HG03342 (cell line): ENCODE measurements at regions not wholly inside any gene's neighbourhood (a gene's known extent, or its start where the extent isn't known, plus 50 kb on each side); places are given as distances from the start of the nearest gene placed in this dataset.

Source experiments
- ATAC-seq: cut with Tn5 transposase; IDR thresholded peaks from one replicate; pipeline ENCODE4 v1.9.1; 2021; ENCODE audit warnings: mild to moderate bottlenecking, moderate library complexity; ENCODE audit not compliant: unreplicated experiment

DNA sequence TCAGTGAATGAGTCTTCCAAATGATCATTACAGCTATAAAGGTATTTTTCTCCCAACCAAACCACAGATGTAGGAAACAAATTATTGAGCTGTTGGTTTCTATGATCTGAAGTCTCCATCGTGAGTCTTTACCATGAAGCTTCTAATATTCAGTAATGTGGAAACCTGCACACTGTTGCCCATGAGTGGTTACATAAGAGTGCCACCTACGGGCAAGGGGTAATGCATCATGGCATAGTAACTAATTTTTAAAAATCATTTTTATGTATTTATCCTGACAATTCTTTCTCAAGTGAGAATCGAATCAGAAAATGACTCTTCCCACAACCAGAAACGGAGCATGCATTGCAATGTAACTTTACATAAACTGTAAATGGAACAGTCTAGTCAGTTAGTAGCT lies 282.5 kb upstream of the SMARCA2 start:
- no peak for ATAC-seq

DNA sequence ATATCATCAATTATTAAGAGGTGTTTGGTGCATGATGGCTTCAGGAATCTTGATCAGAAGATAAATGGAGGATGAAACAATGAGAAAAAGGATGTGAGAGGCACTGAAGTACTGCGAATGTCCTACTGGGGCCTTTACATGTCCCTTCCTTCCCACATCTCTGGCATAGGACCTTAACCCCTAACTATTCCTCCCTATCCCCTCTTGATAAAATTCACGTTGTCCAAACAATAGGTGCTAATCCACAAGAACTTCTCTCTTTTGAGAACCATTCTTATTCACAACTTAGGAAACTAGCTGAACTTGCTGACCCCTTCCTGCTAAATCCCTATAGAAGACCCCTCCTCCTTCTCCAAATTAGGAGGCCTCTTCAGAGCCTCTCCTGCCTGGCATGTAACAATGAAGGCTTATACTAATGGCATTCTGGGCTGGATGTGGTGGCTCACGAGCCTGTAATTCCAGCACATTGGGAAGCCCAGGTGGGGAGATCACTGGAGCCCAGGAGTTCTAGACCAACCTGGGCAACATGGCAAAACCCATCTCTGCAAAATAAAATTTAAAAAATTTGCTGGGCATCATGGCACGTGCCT lies 276.5 kb upstream of the SMARCA2 start:
- no peak for ATAC-seq

DNA sequence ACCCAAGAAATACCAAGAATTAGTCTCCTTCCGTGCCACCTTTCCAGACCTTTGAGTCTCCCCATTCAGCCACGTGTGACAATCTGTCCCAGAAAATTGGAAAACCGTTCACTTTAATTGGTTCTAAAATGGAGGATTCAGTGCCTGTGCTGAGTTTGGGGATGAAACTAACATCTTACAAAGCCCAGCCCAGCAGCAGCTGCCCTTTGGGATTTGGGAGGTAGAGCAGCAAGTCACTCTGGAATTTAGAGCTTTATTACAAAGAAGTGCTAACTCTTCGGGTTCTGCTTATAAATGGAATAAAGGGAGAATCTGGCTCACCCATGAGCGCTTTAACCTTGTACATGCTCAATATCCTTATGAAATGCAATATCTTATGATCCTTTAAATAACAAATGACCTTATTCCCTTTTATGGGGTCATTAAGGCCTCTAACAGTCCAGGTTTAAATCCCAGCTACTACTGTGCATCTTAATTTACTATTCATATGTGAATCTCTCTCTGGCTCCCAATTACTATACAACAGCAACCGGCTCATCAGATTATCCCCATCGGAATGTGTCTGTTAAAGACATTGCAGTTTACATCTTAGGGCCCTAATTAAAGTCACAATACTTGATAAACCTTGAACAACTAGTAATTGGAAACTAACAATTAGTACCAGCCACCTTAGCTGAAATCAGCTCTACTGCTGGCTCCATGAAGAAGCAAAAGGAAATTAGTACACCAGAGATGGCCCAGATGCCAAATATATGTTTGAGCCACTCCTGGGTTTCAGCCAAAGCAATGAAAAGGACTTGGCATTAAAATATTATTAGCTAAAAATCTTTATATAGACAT lies 271.8 kb upstream of the SMARCA2 start:
- ATAC-seq: no peak

DNA sequence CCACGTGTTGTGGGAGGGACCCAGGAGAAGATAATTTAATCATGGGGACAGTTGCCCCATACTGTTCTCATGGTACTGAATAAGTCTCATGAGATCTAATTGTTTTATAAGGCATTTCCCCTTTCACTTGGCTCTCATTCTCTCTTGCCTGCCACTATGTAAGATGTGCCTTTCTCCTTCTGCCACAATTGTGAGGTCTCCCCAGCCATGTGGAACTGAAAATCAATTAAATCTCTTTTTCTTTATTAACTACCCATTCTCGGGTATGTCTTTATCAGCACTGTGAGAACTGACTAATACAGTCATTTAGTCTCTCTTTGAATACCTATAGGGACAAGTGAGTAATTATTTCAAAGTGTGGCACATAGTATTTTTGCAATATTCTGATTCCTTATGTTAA lies 269.2 kb upstream of the SMARCA2 start:
- ATAC-seq: no peak

DNA sequence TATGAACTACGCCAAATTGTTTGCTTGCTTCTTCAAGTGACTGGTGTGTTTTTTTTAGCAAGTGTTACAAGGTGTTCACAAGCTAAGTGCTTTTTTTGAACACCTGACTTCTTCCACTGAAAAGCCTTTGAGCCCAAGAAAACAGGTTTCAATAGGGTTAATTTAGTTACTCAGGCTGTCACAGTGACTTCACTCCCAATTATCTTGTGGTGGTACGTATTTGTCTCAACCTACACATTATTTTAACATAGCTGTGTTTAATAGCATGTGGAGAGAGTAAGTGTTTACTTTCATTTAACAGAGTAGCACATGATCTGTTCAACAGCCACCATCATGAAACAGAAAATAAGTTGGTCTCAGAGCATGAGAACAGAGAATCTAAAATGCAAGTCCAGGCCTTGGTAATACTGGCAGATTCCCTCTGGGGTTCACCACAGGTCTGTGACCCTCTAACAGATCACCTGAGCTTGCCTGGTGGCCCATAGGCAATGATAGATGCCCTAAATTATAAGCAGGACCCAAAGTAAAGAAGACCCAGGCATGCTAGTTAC lies 267.7 kb upstream of the SMARCA2 start:
- no peak for ATAC-seq

DNA sequence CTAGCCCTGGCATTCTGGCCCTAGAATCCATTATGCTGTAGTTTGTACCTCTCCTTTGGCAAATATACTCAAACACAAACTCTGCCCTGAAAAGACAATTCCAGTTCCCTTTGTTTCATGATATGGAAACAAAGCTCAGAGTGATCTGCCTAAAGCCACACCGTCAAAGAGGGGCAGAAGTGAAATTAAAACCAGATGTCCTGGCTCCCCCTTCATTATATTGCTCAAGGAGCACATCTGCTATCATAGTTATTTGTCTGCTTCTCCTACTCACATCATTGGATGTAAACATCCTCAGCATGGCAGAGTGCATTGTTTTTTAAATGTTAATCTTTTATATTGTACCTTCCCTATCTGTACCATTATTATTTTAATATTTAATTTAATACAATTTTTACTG lies 266.7 kb upstream of the SMARCA2 start:
- ATAC-seq: no peak

DNA sequence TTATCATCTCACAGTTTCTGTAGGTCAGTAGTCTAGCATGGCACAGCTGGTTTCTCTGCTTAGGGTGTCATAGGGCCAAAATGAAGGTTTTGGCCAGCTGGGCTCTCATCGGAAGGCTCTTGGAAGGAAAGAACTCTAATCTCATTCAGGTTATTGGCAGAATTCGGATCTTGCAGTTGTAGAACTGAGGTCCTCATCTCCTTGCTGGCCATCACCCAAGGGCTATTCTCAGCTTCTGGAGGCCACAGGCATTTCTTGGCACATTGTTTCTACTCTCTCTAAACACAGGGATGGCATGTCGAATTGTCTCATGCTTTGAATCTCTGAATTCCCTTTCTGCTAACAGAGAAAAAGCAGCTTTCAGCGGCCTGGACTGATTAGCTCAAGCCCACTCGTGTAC lies 258.0 kb upstream of the SMARCA2 start:
- ATAC-seq: no peak

DNA sequence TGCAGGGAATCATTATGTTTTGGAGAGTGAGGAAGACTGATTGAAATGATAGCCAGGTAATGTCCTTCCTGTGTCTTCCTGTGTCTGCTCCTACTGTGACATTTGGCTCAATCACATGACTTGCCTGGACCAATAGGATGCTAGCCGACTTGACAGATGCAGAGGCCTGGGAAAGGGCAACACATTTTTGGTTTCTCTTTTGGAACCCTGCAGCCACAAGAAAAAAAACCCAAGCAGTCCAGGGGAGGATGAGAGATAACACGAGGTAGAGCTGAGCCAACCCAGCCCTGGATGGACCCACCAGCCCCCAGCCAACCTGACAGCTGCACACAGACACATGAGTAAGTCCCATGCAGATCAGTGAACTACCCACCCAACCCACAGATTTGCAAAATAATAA lies 256.1 kb upstream of the SMARCA2 start:
- peak; percentile 86 for ATAC-seq

DNA sequence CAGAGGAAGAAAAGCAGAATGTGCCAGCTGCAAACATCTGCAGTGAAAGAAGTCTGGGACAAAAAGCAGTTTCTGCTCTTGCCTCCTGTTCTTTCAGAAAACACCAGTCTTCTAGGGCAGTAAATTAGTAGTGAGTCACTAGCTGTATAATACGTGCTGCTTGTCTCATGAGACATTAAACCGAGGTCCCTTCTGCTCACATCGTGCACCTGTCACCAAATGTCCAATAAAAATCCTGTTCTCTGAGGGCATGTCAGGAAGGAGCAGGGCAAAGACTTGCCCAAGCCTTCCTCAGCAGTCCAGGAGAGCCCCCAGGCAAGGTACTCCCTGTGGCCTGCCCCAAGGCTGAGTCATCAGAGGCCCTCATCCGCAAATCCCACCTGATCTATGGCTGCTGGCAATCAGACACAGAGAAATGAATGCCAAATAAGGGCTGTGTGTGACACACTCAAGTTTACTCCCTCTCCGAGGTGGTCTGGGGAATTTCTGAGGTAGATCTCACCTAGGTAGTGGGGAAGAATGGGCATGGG lies 255.3 kb upstream of the SMARCA2 start:
- ATAC-seq: no peak

DNA sequence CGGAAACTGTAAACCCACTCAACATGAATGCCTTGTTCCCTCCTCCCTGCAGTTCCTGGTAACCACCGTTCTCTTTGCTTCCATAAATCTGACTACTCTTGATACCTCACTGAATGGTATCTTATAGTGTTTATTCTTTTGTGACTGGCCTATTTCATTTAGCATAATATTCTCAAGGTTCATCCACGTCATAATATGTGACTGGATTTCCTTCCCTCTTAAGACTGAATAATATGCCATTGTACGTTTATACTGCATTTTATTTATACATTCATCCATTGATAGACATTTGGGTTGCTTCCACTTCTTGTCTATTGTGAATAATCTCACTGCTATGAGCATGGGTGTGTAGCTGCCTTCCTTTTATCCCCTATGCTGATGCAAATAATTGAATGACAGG lies 253.3 kb upstream of the SMARCA2 start:
- no peak for ATAC-seq

DNA sequence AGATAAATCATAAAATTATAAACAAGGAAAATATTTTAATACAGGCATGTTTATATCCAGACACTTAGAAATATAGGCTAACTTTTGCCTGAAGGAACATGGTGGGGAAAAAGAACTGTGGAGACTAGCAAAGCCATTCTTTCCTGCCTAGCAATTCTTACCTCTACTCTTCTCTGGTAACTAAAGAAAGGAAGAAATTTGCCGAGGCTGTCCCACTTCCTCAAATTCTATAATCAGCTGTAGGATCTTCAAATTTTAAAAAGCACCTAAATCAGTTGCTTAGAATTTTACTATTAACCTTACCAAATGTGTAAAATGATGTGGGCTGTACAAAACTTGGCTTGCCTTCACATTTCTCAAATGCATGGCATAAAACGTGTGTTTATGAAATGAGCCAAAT lies 249.1 kb upstream of the SMARCA2 start:
- ATAC-seq: no peak

DNA sequence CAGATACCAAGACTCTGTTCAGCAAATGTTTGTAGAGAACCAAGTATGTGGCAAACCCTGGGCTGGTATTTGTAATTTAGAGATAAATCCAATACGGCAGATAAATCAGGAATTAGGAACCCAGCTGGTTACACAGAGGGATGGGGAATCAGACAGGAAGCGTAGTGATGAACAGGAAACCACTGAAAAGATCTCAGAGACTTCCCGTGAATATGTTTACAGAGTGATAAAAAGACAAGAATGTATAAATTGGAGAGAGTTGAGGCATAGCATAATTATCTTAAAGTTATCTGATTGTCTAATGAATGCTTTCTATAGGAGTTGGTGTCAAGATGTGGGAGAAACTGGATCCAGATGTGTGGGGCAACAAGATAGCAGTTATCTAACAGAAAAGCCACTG lies 246.6 kb upstream of the SMARCA2 start:
- ATAC-seq: no peak

DNA sequence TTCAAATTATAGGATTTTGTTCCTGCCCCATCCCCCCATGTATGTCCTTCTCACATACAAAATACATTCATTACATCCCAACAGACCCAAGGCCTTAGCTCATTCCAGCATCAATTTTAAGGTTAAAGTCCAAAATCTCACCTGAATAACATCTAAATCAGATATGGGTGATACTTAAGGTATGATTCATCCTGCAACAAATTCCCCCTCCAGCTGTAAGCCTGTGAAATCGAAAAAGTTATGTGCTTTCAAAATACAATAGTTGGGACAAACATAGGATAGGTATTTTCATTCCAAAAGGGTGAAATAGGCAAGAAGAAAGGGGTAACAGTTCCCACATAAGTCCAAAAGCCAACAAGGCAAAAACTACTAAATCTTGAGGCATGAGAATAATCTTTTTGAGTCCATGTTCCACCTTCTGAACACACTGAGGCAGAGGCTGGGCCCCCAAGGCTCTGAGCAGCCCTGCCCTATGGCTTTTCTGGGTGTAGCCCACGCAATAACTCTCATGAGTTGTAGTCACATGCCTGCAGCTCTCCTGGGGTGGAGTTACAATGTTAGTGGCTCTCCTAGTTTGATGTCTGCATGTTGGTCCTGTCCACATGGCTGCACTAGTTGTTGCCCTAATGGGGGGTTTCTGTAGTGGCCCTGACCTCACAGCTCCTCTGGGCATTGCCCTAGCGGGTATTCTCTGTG lies 243.9 kb upstream of the SMARCA2 start:
- ATAC-seq: no peak

DNA sequence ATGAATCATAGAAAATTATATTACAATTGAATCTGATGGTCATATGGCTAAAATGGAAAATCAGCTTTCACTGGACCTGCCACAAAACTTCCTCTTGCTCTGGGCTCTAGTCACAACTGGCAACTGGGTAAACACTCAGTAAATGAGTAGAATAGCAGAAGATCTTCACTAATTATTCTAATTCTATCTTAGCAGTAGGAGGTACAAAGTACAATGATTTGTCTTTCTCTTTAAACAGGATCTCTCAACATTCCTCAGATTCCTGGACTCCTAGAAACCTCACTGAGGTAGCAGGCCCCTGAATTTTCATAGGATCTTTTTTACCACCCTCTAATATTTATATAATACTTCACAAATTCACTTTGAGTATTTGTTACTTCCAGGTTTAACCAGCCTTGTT lies 239.9 kb upstream of the SMARCA2 start:
- no peak for ATAC-seq

DNA sequence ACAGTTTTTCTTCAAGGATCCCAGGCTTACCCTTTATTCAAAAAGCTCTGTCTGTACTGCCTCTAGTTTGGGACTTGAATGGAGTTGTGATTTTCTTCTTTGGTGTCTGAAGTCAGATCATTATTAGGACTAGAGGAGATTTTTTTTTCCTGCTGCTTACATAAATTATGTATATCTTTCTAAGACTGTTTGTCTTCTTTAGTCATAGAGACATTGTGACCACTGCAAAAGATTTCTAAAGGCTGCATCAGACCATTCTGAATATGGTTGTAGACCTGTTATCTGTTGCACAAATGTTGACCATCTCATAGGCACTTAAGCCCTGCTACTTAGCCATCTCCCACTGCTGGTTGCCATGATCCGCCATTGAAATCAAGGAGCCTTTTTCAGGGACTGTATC lies 238.5 kb upstream of the SMARCA2 start:
- no peak for ATAC-seq

DNA sequence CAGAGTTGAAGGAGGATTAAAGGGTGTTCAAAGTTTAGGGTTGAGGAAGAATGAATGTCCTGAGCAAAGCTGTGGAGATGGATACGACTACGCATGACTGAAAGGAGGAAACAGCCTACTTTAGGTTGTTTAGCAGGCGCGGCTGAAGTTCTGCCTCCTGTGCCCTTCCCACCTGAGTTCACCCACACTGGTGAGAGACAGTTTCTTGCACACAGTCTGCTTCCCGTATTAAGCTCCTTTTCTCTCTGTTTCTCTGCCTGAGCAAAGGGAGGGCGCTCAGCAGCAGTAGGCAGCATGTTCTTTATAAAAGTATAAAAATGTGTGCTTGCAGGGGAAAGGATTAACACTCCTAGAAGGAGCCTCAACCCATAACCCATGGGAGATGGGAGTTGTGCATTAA lies 224.0 kb upstream of the SMARCA2 start:
- ATAC-seq: no peak

DNA sequence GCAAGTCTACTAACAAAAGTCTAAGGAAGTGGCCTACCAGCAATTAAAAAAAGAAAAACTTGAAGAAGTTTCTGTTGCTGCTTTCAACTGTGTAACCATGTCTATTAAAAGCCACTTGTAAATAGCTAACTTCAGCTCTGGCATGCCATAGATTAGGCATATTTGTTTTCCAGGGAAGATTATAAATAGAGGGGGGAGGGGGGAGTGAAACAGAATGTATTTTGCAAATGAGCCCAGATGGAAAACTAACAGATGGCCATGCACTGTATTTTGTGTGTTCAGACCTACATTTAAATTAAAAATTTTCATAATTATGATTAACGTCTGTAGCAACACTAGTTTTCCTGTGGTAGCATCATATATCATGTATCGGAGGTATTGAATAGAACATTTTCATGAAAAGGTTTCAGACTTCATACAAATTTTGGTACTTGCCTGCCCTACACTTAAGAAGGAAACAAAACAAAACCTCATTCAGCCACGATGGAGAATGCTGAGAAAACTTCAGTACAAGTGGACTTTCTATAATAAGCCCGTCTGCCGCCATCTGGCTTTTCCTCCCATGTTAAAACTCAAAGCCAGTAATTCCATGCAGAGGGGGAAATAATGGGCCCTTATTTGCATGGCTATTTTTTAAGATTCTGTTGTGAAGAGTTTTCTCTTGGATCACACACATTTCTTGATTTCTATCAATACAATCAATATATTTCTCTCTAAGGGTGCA lies 220.4 kb upstream of the SMARCA2 start:
- no peak for ATAC-seq

DNA sequence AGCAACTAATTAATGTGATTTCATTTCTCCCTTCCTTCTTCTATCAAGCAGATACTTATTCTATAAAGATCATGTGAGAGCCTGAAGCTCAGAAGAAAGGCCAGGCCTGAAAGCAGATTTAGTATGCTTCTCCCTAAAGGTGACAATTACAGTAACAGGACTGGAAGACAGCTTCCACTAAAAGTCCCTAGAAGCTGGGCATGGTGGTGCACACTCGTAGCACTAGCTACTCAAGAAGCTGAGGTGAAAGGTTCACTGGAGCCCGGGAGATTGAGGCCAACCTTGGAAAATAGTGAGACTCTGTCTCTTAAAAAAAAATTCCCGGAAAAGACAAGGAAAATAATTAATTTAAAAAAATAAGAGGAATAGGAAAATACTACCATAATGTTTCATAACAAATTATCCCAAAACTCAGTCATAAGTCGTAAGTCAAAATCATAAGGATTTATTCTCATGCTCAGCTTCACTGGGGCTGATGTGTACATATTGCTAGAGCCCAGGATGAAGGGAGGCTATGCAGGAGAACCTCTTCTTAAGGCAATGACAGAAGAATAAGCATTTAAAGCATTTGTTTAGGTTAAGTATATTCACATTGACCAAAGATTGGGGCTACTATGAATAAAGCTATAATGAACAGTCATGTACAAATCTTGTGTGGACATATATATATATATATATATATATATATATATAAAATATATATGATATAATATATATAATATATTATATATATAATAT lies 210.8 kb upstream of the SMARCA2 start:
- ATAC-seq: no peak

DNA sequence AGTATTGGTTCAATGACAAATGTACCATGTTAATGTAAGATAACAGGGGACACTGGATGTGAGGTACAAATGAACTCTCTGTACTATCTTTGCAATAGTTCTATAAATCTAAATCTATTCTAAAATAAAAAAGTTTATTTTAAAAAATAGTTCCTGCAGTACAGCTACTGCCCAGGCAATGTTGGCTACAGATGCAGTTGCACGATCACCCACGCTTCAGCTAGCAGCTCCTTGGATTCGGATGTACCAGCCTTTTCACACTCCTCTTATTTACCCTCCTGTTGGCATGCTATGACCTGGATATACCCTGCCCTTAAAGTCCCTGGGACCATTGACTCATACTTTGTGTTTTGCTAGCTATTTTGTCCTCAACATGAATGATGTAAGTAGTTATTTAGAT lies 185.4 kb upstream of the SMARCA2 start:
- ATAC-seq: no peak

DNA sequence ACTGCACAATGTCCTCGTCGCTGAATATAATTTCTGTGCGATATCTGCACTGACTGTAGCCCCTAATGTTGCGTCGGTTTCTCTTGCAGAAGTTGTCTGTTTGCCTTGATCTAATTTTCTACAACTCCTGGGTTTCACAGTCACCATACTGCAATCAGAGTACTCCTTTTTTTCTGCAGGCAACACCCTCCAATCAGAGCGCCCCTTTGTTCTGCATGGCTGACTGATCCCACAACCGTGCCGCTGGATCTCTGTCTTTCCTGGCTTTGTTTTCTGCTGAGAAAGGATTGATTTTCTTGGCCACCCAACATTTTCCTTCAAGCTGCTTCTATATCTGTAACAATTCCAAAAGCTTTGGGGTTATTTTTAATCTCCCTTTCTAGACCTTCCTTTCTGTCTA lies 182.2 kb upstream of the SMARCA2 start:
- no peak for ATAC-seq
